ENCODE measurements at regions not wholly inside any gene's neighbourhood (a gene's known extent, or its start where the extent isn't known, plus 50 kb on each side); places are given as distances from the start of the nearest gene placed in this dataset.
"Not testable (repeated sequence)": the region's sequence is repeated elsewhere in the genome, so short reads cannot be mapped to it uniquely, and the experiment has no call there.

GRCh38 chr7:29657288-29657687 lies 93.7 kb downstream of the PRR15 start:
- Mint-ChIP-seq H3K4me1 (ENCODE audit: low read depth) (no peaks in the 10 kb centered on the region), H3K9me3 (no peaks in the 10 kb centered on the region), H3K27ac (no peak overlapping the region), H3K36me3 (ENCODE audit: low read depth) (no peaks in the 10 kb centered on the region), H3K4me3 (no peak overlapping the region), H3K27me3 (ENCODE audit: insufficient read depth) (no peaks in the 10 kb centered on the region)
- no peak for DNase-seq
- no peak for TF ChIP-seq CTCF (IDR thresholded peaks at IDR 0.05)

- peaks cover 4% of the 10 kb centered on the region for H3K4me1 Mint-ChIP-seq (ENCODE audit: low read depth)
- no peak for DNase-seq
- no peaks in the 10 kb centered on the region for H3K9me3 Mint-ChIP-seq
- no peak for TF ChIP-seq CTCF (IDR thresholded peaks at IDR 0.05)
- no peaks in the 10 kb centered on the region for H3K27me3 Mint-ChIP-seq (ENCODE audit: insufficient read depth)
- no peak overlapping the region for H3K27ac Mint-ChIP-seq
- H3K36me3 Mint-ChIP-seq (ENCODE audit: low read depth): no peaks in the 10 kb centered on the region
- H3K4me3 Mint-ChIP-seq: no peak overlapping the region
These were observed 94.2 kb downstream of the PRR15 start for GRCh38 chr7:29657856-29658255.

- not testable (repeated sequence) for H3K4me1 Mint-ChIP-seq (ENCODE audit: low read depth); H3K27me3 Mint-ChIP-seq (ENCODE audit: insufficient read depth); H3K27ac Mint-ChIP-seq; H3K4me3 Mint-ChIP-seq; DNase-seq; H3K9me3 Mint-ChIP-seq; H3K36me3 Mint-ChIP-seq (ENCODE audit: low read depth)
These were observed 95.6 kb downstream of the PRR15 start for GRCh38 chr7:29659213-29659612.

- not testable (repeated sequence) for H3K36me3 Mint-ChIP-seq (ENCODE audit: low read depth); H3K4me3 Mint-ChIP-seq; H3K4me1 Mint-ChIP-seq (ENCODE audit: low read depth); H3K27me3 Mint-ChIP-seq (ENCODE audit: insufficient read depth); H3K27ac Mint-ChIP-seq; DNase-seq; H3K9me3 Mint-ChIP-seq
These were observed 99.3 kb downstream of the PRR15 start for GRCh38 chr7:29662899-29663298.

- H3K9me3 Mint-ChIP-seq; H3K27me3 Mint-ChIP-seq (ENCODE audit: insufficient read depth); H3K36me3 Mint-ChIP-seq (ENCODE audit: low read depth); H3K27ac Mint-ChIP-seq; DNase-seq; H3K4me3 Mint-ChIP-seq; H3K4me1 Mint-ChIP-seq (ENCODE audit: low read depth): not testable (repeated sequence)
These were observed 101.4 kb downstream of the PRR15 start for GRCh38 chr7:29664999-29665398.

GRCh38 chr7:29667096-29667669 lies 103.5 kb downstream of the PRR15 start:
- not testable (repeated sequence) for H3K4me3 Mint-ChIP-seq; H3K36me3 Mint-ChIP-seq (ENCODE audit: low read depth); H3K4me1 Mint-ChIP-seq (ENCODE audit: low read depth); DNase-seq; H3K27ac Mint-ChIP-seq; H3K27me3 Mint-ChIP-seq (ENCODE audit: insufficient read depth); H3K9me3 Mint-ChIP-seq

- H3K4me1 Mint-ChIP-seq (ENCODE audit: low read depth); H3K27me3 Mint-ChIP-seq (ENCODE audit: insufficient read depth); DNase-seq; H3K36me3 Mint-ChIP-seq (ENCODE audit: low read depth); H3K27ac Mint-ChIP-seq; H3K4me3 Mint-ChIP-seq; H3K9me3 Mint-ChIP-seq: not testable (repeated sequence)
These were observed 107.7 kb downstream of the PRR15 start for GRCh38 chr7:29671286-29671685.

GRCh38 chr7:29673635-29674034 lies 110.0 kb downstream of the PRR15 start:
- not testable (repeated sequence) for H3K9me3 Mint-ChIP-seq; H3K4me1 Mint-ChIP-seq (ENCODE audit: low read depth); H3K27me3 Mint-ChIP-seq (ENCODE audit: insufficient read depth); H3K4me3 Mint-ChIP-seq; DNase-seq; H3K36me3 Mint-ChIP-seq (ENCODE audit: low read depth); H3K27ac Mint-ChIP-seq

- H3K27ac Mint-ChIP-seq; H3K36me3 Mint-ChIP-seq (ENCODE audit: low read depth); H3K4me3 Mint-ChIP-seq; H3K9me3 Mint-ChIP-seq; H3K27me3 Mint-ChIP-seq (ENCODE audit: insufficient read depth); DNase-seq; H3K4me1 Mint-ChIP-seq (ENCODE audit: low read depth): not testable (repeated sequence)
These were observed 111.0 kb downstream of the PRR15 start for GRCh38 chr7:29674626-29675025.

- not testable (repeated sequence) for DNase-seq; H3K27ac Mint-ChIP-seq; H3K27me3 Mint-ChIP-seq (ENCODE audit: insufficient read depth); H3K9me3 Mint-ChIP-seq; H3K4me1 Mint-ChIP-seq (ENCODE audit: low read depth); H3K4me3 Mint-ChIP-seq; H3K36me3 Mint-ChIP-seq (ENCODE audit: low read depth)
These were observed 113.6 kb downstream of the PRR15 start for GRCh38 chr7:29677254-29677653.

- not testable (repeated sequence) for H3K9me3 Mint-ChIP-seq; H3K27ac Mint-ChIP-seq; DNase-seq; H3K27me3 Mint-ChIP-seq (ENCODE audit: insufficient read depth); H3K36me3 Mint-ChIP-seq (ENCODE audit: low read depth); H3K4me3 Mint-ChIP-seq; H3K4me1 Mint-ChIP-seq (ENCODE audit: low read depth)
These were observed 116.3 kb downstream of the PRR15 start for GRCh38 chr7:29679963-29680362.

- H3K27me3 Mint-ChIP-seq (ENCODE audit: insufficient read depth); H3K27ac Mint-ChIP-seq; H3K4me3 Mint-ChIP-seq; H3K36me3 Mint-ChIP-seq (ENCODE audit: low read depth); DNase-seq; H3K4me1 Mint-ChIP-seq (ENCODE audit: low read depth); H3K9me3 Mint-ChIP-seq: not testable (repeated sequence)
These were observed 117.0 kb downstream of the PRR15 start for GRCh38 chr7:29680601-29681000.

All from HFFc6 (cell line).